ENCODE measurements at regions not wholly inside any gene's neighbourhood (a gene's known extent, or its start where the extent isn't known, plus 50 kb on each side); places are given as distances from the start of the nearest gene placed in this dataset.

- peaks cover 0 to 6% (median 0%) of the 10 kb centered on the region in 4 donors for H3K4me1 ChIP-seq
- no peak for DNase-seq
- peak overlapping the region in 1 of 4 donors; percentile 26 for H3K27ac ChIP-seq
- no peaks in the 10 kb centered on the region for H3K9me3 ChIP-seq
- no peaks in the 10 kb centered on the region for H3K36me3 ChIP-seq
- TF ChIP-seq POLR2A (IDR thresholded peaks at IDR 0.05) = no peak
- TF ChIP-seq, protein P1, sequence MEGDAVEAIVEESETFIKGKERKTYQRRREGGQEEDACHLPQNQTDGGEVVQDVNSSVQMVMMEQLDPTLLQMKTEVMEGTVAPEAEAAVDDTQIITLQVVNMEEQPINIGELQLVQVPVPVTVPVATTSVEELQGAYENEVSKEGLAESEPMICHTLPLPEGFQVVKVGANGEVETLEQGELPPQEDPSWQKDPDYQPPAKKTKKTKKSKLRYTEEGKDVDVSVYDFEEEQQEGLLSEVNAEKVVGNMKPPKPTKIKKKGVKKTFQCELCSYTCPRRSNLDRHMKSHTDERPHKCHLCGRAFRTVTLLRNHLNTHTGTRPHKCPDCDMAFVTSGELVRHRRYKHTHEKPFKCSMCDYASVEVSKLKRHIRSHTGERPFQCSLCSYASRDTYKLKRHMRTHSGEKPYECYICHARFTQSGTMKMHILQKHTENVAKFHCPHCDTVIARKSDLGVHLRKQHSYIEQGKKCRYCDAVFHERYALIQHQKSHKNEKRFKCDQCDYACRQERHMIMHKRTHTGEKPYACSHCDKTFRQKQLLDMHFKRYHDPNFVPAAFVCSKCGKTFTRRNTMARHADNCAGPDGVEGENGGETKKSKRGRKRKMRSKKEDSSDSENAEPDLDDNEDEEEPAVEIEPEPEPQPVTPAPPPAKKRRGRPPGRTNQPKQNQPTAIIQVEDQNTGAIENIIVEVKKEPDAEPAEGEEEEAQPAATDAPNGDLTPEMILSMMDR (IDR thresholded peaks at IDR 0.05) = no peak
- H3K4me3 ChIP-seq = no peak overlapping the region
- H3K27me3 ChIP-seq = no peaks in the 10 kb centered on the region
Measured at GRCh38 chr4:89365375-89365774, 57.8 kb upstream of the GPRIN3 start.

- no peak for TF ChIP-seq POLR2A (IDR thresholded peaks at IDR 0.05)
- H3K9me3 ChIP-seq = no peaks in the 10 kb centered on the region
- no peak overlapping the region for H3K4me3 ChIP-seq
- H3K36me3 ChIP-seq = no peaks in the 10 kb centered on the region
- H3K4me1 ChIP-seq = peaks cover 0 to 6% (median 0%) of the 10 kb centered on the region in 4 donors
- H3K27me3 ChIP-seq = no peaks in the 10 kb centered on the region
- H3K27ac ChIP-seq = no peak overlapping the region
- DNase-seq = no peak
Measured at GRCh38 chr4:89364541-89364940, 56.9 kb upstream of the GPRIN3 start.

DNA sequence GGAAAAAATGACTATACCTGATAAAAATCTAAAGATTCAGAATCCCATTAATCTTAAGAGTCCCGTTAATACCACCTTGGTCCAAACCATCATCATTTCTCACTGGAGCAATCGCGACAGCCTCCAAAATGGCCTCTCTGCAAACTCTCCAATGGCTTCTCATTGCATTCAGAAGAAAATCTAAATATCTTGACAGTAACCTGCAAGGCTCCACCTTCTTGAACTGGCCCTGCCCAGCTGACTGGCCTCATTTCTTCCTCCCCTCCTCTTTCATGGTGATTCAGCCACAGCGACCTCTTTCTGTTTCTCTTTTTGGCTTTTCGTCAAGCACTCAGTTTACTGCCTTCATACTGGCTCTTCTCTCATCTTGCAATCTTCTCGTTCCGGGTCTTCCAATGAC lies 56.2 kb upstream of the GPRIN3 start:
- Histone ChIP-seq H3K27ac (no peak overlapping the region), H3K4me1 (peaks cover 0 to 6% (median 0%) of the 10 kb centered on the region in 4 donors), H3K36me3 (no peaks in the 10 kb centered on the region), H3K27me3 (no peaks in the 10 kb centered on the region), H3K4me3 (no peak overlapping the region), H3K9me3 (no peaks in the 10 kb centered on the region)
- TF ChIP-seq, protein P1 (IDR thresholded peaks at IDR 0.05) = no peak
- no peak for TF ChIP-seq POLR2A (IDR thresholded peaks at IDR 0.05)
- DNase-seq = no peak

GRCh38 chr4:89358935-89359638 lies 51.5 kb upstream of the GPRIN3 start:
- no peak for DNase-seq
- Histone ChIP-seq H3K36me3 (no peaks in the 10 kb centered on the region), H3K27me3 (no peaks in the 10 kb centered on the region), H3K27ac (no peak overlapping the region), H3K4me3 (no peak overlapping the region), H3K9me3 (no peaks in the 10 kb centered on the region), H3K4me1 (no peaks in the 10 kb centered on the region)
- TF ChIP-seq, protein P1 (IDR thresholded peaks at IDR 0.05) = no peak
- TF ChIP-seq POLR2A (IDR thresholded peaks at IDR 0.05) = no peak

GRCh38 chr4:89357787-89358186 lies 50.2 kb upstream of the GPRIN3 start:
- Histone ChIP-seq H3K27ac (no peak overlapping the region), H3K9me3 (no peaks in the 10 kb centered on the region), H3K36me3 (no peaks in the 10 kb centered on the region), H3K27me3 (no peaks in the 10 kb centered on the region), H3K4me1 (no peaks in the 10 kb centered on the region), H3K4me3 (no peak overlapping the region)
- DNase-seq = no peak
- TF ChIP-seq POLR2A (IDR thresholded peaks at IDR 0.05) = no peak
- TF ChIP-seq, protein P1 (IDR thresholded peaks at IDR 0.05) = no peak
